ENCODE measurements at regions not wholly inside any gene's neighbourhood (a gene's known extent, or its start where the extent isn't known, plus 50 kb on each side); places are given as distances from the start of the nearest gene placed in this dataset.

- Histone ChIP-seq H4K20me1 (replicated peaks; ENCODE audit: control insufficient read depth, extremely low read depth, insufficient read depth, low read length) (no peaks in the 10 kb centered on the region), H3K9me3 (replicated peaks; ENCODE audit: control insufficient read depth, insufficient read depth, low read length) (no peaks in the 10 kb centered on the region), H3K4me2 (ENCODE audit: insufficient read depth, low read length) (no peak overlapping the region), H3K9me1 (replicated peaks; ENCODE audit: control insufficient read depth, extremely low read depth, insufficient read depth, low read length) (no peaks in the 10 kb centered on the region), H3K4me3 (replicated peaks in 1 of 3; ENCODE audit: insufficient read depth in 1 of 3, low read depth in 1 of 3, low read length in 3 of 3) (no peak overlapping the region), H3K9ac (replicated peaks; ENCODE audit: extremely low read depth, insufficient read depth, low read length) (no peak overlapping the region), H3K27me3 (ENCODE audit: control insufficient read depth in 2 of 2, insufficient read depth in 2 of 2, low read length in 2 of 2) (no peaks in the 10 kb centered on the region), H3K36me3 (ENCODE audit: control insufficient read depth in 2 of 2, extremely low read depth in 1 of 2, insufficient read depth in 2 of 2, low read length in 2 of 2) (no peaks in the 10 kb centered on the region), H3K79me2 (ENCODE audit: control insufficient read depth, insufficient read depth, low read length) (no peaks in the 10 kb centered on the region), H2AFZ (ENCODE audit: low read depth, low read length) (no peak overlapping the region), H3K4me1 (ENCODE audit: control insufficient read depth, extremely low read depth, insufficient read depth, low read length) (no peaks in the 10 kb centered on the region), H3K27ac (ENCODE audit: insufficient read depth, low read depth, low read length) (no peak overlapping the region)
- ChIA-PET POLR2A (no interaction called here), CTCF (no interaction called here)
- dilution Hi-C loops (cut with MboI; ENCODE audit: extremely low pct_ligation_motif_present, low sequenced_read_pairs) (no loop called here), intact Hi-C loops (cut with micrococcal nuclease) (no loop called here)
- TF ChIP-seq GATA2 (IDR thresholded peaks at IDR 0.05; ENCODE audit: insufficient read depth, insufficient read length, low read depth, low read length) (no peak), JUN (IDR thresholded peaks at IDR 0.05; ENCODE audit: borderline replicate concordance, insufficient read depth, insufficient read length, low read depth) (no peak), FOS (IDR thresholded peaks at IDR 0.05; ENCODE audit: borderline replicate concordance, insufficient read depth, low read length) (no peak), EZH2 (IDR thresholded peaks at IDR 0.05; ENCODE audit: borderline replicate concordance, low read depth, low read length, severe bottlenecking) (no peak), MYC (IDR thresholded peaks at IDR 0.05; ENCODE audit: low read depth, low read length) (no peak)
- BruUV-seq (replicated peaks) = no TSS peak
- FAIRE-seq = no peak
- DNase-seq (ENCODE audit: low read depth, low spot score) = no peak
These were observed 371.7 kb downstream of the SOX9 start for GRCh38 chr17:72492494-72492893.

DNA sequence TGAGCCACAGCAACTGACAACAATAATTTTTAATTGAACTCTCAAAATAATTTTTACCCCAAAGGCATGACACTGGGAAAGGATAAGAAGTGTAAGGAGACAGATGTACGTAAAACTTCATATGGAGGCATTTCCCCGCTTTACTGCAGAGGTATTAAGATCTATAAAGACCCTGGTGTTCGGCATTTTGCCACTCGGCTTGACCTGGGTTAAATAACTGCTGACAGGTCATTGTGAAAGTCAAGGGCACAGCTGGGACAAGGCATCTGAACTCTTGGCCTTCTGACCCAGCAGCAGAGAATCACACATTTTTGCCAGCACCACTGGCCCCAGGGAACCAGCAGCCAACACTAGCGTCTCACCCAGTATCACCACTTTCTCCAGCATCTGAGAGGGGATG is 372.1 kb downstream of the SOX9 start:
- CTCF ChIA-PET = no interaction called here
- no TSS peak for BruUV-seq (replicated peaks)

More for the DNA sequence above, 372.1 kb downstream of the SOX9 start:
- H3K4me3 ChIP-seq (replicated peaks in 1 of 3; ENCODE audit: insufficient read depth in 1 of 3, low read depth in 1 of 3, low read length in 3 of 3) = no peak overlapping the region
- H3K4me2 ChIP-seq (ENCODE audit: insufficient read depth, low read length) = no peak overlapping the region
- no peaks in the 10 kb centered on the region for H3K9me3 ChIP-seq (replicated peaks; ENCODE audit: control insufficient read depth, insufficient read depth, low read length)
- dilution Hi-C loops (cut with MboI; ENCODE audit: extremely low pct_ligation_motif_present, low sequenced_read_pairs) (no loop called here), intact Hi-C loops (cut with micrococcal nuclease) (no loop called here)
- no peaks in the 10 kb centered on the region for H3K4me1 ChIP-seq (ENCODE audit: control insufficient read depth, extremely low read depth, insufficient read depth, low read length)
- H2AFZ ChIP-seq (ENCODE audit: low read depth, low read length) = no peak overlapping the region
- FAIRE-seq (no peak), DNase-seq (ENCODE audit: low read depth, low spot score) (no peak)
- no peak overlapping the region for H3K27ac ChIP-seq (ENCODE audit: insufficient read depth, low read depth, low read length)
- H3K9ac ChIP-seq (replicated peaks; ENCODE audit: extremely low read depth, insufficient read depth, low read length) = no peak overlapping the region
- H3K27me3 ChIP-seq (ENCODE audit: control insufficient read depth in 2 of 2, insufficient read depth in 2 of 2, low read length in 2 of 2) = no peaks in the 10 kb centered on the region
- H3K79me2 ChIP-seq (ENCODE audit: control insufficient read depth, insufficient read depth, low read length) = no peaks in the 10 kb centered on the region
- no peaks in the 10 kb centered on the region for H4K20me1 ChIP-seq (replicated peaks; ENCODE audit: control insufficient read depth, extremely low read depth, insufficient read depth, low read length)
- no peaks in the 10 kb centered on the region for H3K36me3 ChIP-seq (ENCODE audit: control insufficient read depth in 2 of 2, extremely low read depth in 1 of 2, insufficient read depth in 2 of 2, low read length in 2 of 2)
- POLR2A ChIA-PET = no interaction called here
- no peaks in the 10 kb centered on the region for H3K9me1 ChIP-seq (replicated peaks; ENCODE audit: control insufficient read depth, extremely low read depth, insufficient read depth, low read length)
- TF ChIP-seq MAX (IDR thresholded peaks at IDR 0.05; ENCODE audit: insufficient read depth, insufficient read length) (no peak), GATA2 (IDR thresholded peaks at IDR 0.05; ENCODE audit: insufficient read depth, insufficient read length, low read depth, low read length) (no peak), CTCF (IDR thresholded peaks at IDR 0.05; ENCODE audit: extremely low read depth in 1 of 2, insufficient read depth in 1 of 2, low read depth in 1 of 2, low read length in 2 of 2) (no peak), EZH2 (IDR thresholded peaks at IDR 0.05; ENCODE audit: borderline replicate concordance, low read depth, low read length, severe bottlenecking) (no peak), POLR2AphosphoS5 (IDR thresholded peaks at IDR 0.05; ENCODE audit: insufficient read depth, low read depth, low read length) (no peak), POLR2A (IDR thresholded peaks at IDR 0.05; ENCODE audit: low read depth, low read length) (no peak), MYC (IDR thresholded peaks at IDR 0.05; ENCODE audit: low read depth, low read length) (no peak), JUN (IDR thresholded peaks at IDR 0.05; ENCODE audit: borderline replicate concordance, insufficient read depth, insufficient read length, low read depth) (no peak), FOS (IDR thresholded peaks at IDR 0.05; ENCODE audit: borderline replicate concordance, insufficient read depth, low read length) (no peak)
